ENCODE measurements at regions not wholly inside any gene's neighbourhood (a gene's known extent, or its start where the extent isn't known, plus 50 kb on each side); places are given as distances from the start of the nearest gene placed in this dataset.

DNA sequence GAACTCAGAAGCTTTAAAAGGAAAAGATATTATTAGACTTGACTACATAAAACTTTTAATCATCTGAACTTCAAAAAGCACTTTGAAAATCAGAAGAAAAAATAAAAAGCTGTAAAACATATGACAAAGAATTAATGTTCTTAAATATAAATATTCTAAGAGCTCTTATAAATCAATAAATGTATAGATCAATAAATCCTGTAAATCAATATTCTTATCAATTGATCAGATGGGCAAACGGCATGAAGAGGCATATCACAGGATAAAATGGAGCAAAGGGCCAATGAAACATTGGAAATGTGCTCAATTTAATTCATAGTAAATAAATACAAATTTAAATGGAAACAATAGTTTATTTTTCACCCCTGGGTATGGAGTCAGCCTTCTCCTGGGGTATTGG lies 66.1 kb upstream of the SMYD2 start:
- Mint-ChIP-seq H3K9me3 (ENCODE audit: low read depth) (no peaks in the 10 kb centered on the region), H3K36me3 (ENCODE audit: low read depth) (no peaks in the 10 kb centered on the region), H3K4me1 (ENCODE audit: low read depth) (peaks cover 4% of the 10 kb centered on the region), H3K4me3 (ENCODE audit: unreplicated experiment) (no peak overlapping the region), H3K27ac (ENCODE audit: unreplicated experiment) (no peak overlapping the region), H3K27me3 (ENCODE audit: low read depth) (peaks cover 42% of the 10 kb centered on the region)
- TF ChIP-seq, protein P1, sequence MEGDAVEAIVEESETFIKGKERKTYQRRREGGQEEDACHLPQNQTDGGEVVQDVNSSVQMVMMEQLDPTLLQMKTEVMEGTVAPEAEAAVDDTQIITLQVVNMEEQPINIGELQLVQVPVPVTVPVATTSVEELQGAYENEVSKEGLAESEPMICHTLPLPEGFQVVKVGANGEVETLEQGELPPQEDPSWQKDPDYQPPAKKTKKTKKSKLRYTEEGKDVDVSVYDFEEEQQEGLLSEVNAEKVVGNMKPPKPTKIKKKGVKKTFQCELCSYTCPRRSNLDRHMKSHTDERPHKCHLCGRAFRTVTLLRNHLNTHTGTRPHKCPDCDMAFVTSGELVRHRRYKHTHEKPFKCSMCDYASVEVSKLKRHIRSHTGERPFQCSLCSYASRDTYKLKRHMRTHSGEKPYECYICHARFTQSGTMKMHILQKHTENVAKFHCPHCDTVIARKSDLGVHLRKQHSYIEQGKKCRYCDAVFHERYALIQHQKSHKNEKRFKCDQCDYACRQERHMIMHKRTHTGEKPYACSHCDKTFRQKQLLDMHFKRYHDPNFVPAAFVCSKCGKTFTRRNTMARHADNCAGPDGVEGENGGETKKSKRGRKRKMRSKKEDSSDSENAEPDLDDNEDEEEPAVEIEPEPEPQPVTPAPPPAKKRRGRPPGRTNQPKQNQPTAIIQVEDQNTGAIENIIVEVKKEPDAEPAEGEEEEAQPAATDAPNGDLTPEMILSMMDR (IDR thresholded peaks at IDR 0.05) = no peak
- DNase-seq (ENCODE audit: low spot score) = no peak

DNA sequence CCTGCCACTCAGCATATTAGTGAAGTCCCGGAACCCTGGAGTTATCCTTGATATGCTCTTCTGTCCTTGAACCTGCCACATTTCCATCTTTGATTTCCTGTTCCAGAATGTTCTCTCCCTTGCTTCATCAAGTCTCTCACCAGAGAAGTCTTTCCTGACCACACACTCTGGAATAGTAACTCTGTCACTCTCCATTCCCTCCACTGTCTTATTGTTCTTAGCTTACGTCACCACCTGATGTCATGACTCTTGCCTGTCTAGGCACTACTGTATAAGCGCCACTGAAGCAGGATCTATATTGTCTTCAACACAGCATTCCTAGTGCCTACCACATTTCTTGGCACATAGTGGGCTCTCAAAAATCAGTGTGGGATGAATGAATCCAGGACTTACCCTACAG lies 65.4 kb upstream of the SMYD2 start:
- peaks cover 47% of the 10 kb centered on the region for H3K27me3 Mint-ChIP-seq (ENCODE audit: low read depth)
- DNase-seq (ENCODE audit: low spot score) = no peak
- H3K4me1 Mint-ChIP-seq (ENCODE audit: low read depth) = peaks cover 4% of the 10 kb centered on the region
- no peaks in the 10 kb centered on the region for H3K9me3 Mint-ChIP-seq (ENCODE audit: low read depth)
- H3K27ac Mint-ChIP-seq (ENCODE audit: unreplicated experiment) = no peak overlapping the region
- TF ChIP-seq, protein P1 (IDR thresholded peaks at IDR 0.05) = no peak
- H3K36me3 Mint-ChIP-seq (ENCODE audit: low read depth) = no peaks in the 10 kb centered on the region
- H3K4me3 Mint-ChIP-seq (ENCODE audit: unreplicated experiment) = no peak overlapping the region

DNA sequence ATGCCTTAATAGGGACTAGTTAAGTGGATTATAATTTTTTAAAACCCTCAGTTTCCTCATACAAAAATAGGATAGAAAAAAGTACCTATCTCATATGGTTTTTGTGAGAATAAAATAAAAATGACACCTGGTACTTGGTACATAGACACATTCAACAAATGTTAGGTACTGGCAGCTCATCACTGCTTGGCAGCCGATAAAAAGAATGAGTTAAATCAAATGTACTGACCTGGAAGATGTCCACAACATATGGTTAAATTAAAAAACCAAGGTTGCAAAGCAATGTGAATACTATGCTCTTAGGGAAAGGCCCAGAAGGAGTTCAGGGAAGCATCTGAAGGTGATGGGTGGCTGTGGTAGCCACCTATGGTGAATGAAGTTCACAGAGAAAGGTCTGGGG lies 64.9 kb upstream of the SMYD2 start:
- TF ChIP-seq, protein P1 (IDR thresholded peaks at IDR 0.05) = no peak
- no peaks in the 10 kb centered on the region for H3K9me3 Mint-ChIP-seq (ENCODE audit: low read depth)
- no peaks in the 10 kb centered on the region for H3K36me3 Mint-ChIP-seq (ENCODE audit: low read depth)
- peaks cover 4% of the 10 kb centered on the region for H3K4me1 Mint-ChIP-seq (ENCODE audit: low read depth)
- no peak overlapping the region for H3K27ac Mint-ChIP-seq (ENCODE audit: unreplicated experiment)
- H3K4me3 Mint-ChIP-seq (ENCODE audit: unreplicated experiment) = no peak overlapping the region
- no peak for DNase-seq (ENCODE audit: low spot score)
- H3K27me3 Mint-ChIP-seq (ENCODE audit: low read depth) = peaks cover 47% of the 10 kb centered on the region

DNA sequence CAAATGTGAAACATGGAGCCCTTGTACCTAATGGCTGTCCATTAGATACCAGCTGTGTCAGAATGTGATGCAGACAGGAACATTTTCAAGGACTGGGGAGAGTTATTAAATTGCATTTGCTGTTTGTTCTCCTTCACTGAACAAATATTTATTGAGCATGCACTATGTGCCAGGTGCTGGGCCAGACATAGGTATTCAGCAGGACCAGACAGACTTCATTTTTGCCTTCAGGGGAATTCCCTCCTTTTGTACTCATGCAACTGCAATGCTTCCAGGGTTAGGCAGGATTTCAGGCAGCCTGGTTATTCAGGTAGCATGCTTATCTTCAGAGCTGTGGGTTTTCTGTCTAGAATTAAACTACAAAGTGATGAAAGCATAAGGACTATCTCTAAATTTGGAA lies 64.2 kb upstream of the SMYD2 start:
- Mint-ChIP-seq H3K27ac (ENCODE audit: unreplicated experiment) (no peak overlapping the region), H3K27me3 (ENCODE audit: low read depth) (peaks cover 45% of the 10 kb centered on the region), H3K4me3 (ENCODE audit: unreplicated experiment) (no peak overlapping the region), H3K36me3 (ENCODE audit: low read depth) (no peaks in the 10 kb centered on the region), H3K9me3 (ENCODE audit: low read depth) (no peaks in the 10 kb centered on the region), H3K4me1 (ENCODE audit: low read depth) (peaks cover 4% of the 10 kb centered on the region)
- no peak for DNase-seq (ENCODE audit: low spot score)
- TF ChIP-seq, protein P1 (IDR thresholded peaks at IDR 0.05) = no peak

DNA sequence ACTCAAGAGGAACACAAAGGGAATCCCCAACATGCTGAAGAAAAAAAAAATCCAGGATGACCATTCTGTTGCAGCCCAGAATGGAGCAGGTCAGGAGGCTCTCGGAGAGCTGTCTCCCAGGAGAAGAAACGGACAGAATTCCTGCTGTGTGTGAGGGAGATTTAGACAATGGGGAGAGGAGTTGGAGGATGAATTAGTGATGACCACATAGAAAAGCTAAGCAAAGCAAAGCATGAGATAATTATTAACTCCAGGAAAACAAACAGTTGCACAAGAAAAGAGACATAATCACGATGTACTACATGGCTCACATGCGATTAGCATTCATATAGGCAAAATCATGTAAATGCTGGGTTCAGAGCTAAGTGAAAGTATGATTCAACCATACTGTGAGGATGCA lies 61.1 kb upstream of the SMYD2 start:
- Mint-ChIP-seq H3K4me3 (ENCODE audit: unreplicated experiment) (no peak overlapping the region), H3K36me3 (ENCODE audit: low read depth) (no peaks in the 10 kb centered on the region), H3K27me3 (ENCODE audit: low read depth) (peaks cover 38% of the 10 kb centered on the region), H3K4me1 (ENCODE audit: low read depth) (peaks cover 4% of the 10 kb centered on the region), H3K9me3 (ENCODE audit: low read depth) (no peaks in the 10 kb centered on the region), H3K27ac (ENCODE audit: unreplicated experiment) (no peak overlapping the region)
- no peak for DNase-seq (ENCODE audit: low spot score)
- TF ChIP-seq, protein P1 (IDR thresholded peaks at IDR 0.05) = no peak

Data from chondrocyte (in vitro differentiated cells).